NCI-H345 treated with DMSO at 0.1 percent for 48 hours (cell line): ENCODE measurements at regions not wholly inside any gene's neighbourhood (a gene's known extent, or its start where the extent isn't known, plus 50 kb on each side); places are given as distances from the start of the nearest gene placed in this dataset.

ENCODE experiments used
- DNase-seq: peaks from one replicate; lab custom pipeline; 2025; ENCODE audit not compliant: unreplicated experiment; lab: John Stamatoyannopoulos, UW

- no peak for DNase-seq
Observed at GRCh38 chr5:36355516-36355915, 53.8 kb upstream of the RANBP3L start.

GRCh38 chr5:36356915-36357314, 55.2 kb upstream of the RANBP3L start:
- no peak for DNase-seq

GRCh38 chr5:36357391-36357975, 55.8 kb upstream of the RANBP3L start:
- DNase-seq = no peak

- no peak for DNase-seq
Observed at GRCh38 chr5:36359267-36359666, 57.6 kb upstream of the RANBP3L start.

- no peak for DNase-seq
Observed at GRCh38 chr5:36360307-36360706, 58.6 kb upstream of the RANBP3L start.

GRCh38 chr5:36363101-36363500, 61.4 kb upstream of the RANBP3L start:
- no peak for DNase-seq

GRCh38 chr5:36363744-36364143, 62.0 kb upstream of the RANBP3L start:
- DNase-seq = no peak

GRCh38 chr5:36364473-36364872, 62.8 kb upstream of the RANBP3L start:
- DNase-seq = no peak

- no peak for DNase-seq
Observed at GRCh38 chr5:36365896-36366295, 64.2 kb upstream of the RANBP3L start.

GRCh38 chr5:36366883-36367282, 65.2 kb upstream of the RANBP3L start:
- DNase-seq = no peak

- no peak for DNase-seq
Observed at GRCh38 chr5:36367524-36367923, 65.8 kb upstream of the RANBP3L start.

GRCh38 chr5:36369219-36369690, 67.6 kb upstream of the RANBP3L start:
- DNase-seq = no peak

GRCh38 chr5:36370073-36370472, 68.4 kb upstream of the RANBP3L start:
- DNase-seq = no peak

GRCh38 chr5:36371366-36371765, 69.7 kb upstream of the RANBP3L start:
- DNase-seq = no peak

- DNase-seq = no peak
Observed at GRCh38 chr5:36373527-36374086, 71.9 kb upstream of the RANBP3L start.

GRCh38 chr5:36374266-36374862, 72.7 kb upstream of the RANBP3L start:
- DNase-seq = no peak

GRCh38 chr5:36377192-36377591, 75.5 kb upstream of the RANBP3L start:
- no peak for DNase-seq

- DNase-seq = no peak
Observed at GRCh38 chr5:36378551-36378950, 76.8 kb upstream of the RANBP3L start.

GRCh38 chr5:36382890-36383289, 81.2 kb upstream of the RANBP3L start:
- DNase-seq = no peak

- no peak for DNase-seq
Observed at GRCh38 chr5:36383942-36384341, 82.2 kb upstream of the RANBP3L start.

GRCh38 chr5:36384845-36385244, 83.1 kb upstream of the RANBP3L start:
- no peak for DNase-seq

- no peak for DNase-seq
Observed at GRCh38 chr5:36385495-36385894, 83.8 kb upstream of the RANBP3L start.

GRCh38 chr5:36388288-36388687, 86.6 kb upstream of the RANBP3L start:
- DNase-seq = no peak
